PC-3 (cell line): ENCODE measurements at regions not wholly inside any gene's neighbourhood (a gene's known extent, or its start where the extent isn't known, plus 50 kb on each side); places are given as distances from the start of the nearest gene placed in this dataset.

Experiments
- ATAC-seq: fragments of 200-7000 bp; cut with Tn5 transposase; 2 replicates; pipeline ENCODE4 v1.9.1; 2020; ENCODE audit warnings: mild to moderate bottlenecking, moderate library complexity
- BruUV-seq: library from RNA; stranded (reverse); fragments of 400-500 nt; replicated peaks from 2 replicates; lab custom pipeline; 2021; lab: Mats Ljungman, UMichigan
- CTCF ChIA-PET: fragments of 300-600 bp; sonication (Branson Sonifier 250); formaldehyde crosslinking; loops from one replicate; lab custom pipeline; 2022; ENCODE audit warnings: antibody characterized with exemption; lab: Charles Lee
- POLR2A ChIA-PET: fragments of 300-600 bp; sonication (Branson Sonifier 250); formaldehyde crosslinking; loops from one replicate; lab custom pipeline; 2022; ENCODE audit warnings: antibody characterized with exemption; ENCODE audit not compliant: unreplicated experiment; lab: Charles Lee
- DNase-seq: peaks from one replicate; pipeline ENCODE4 v3.0.0-alpha.2; 2015
- H2AFZ ChIP-seq: fragments of 300-600 bp; sonication (generic); 2 replicates; pipeline ENCODE4 v1.6.0; 2016; ENCODE audit warnings: antibody characterized with exemption, low read length
- H3F3A ChIP-seq: fragments of 300-600 bp; sonication (generic); one replicate; pipeline ENCODE4 v1.6.0; 2017; ENCODE audit warnings: antibody characterized with exemption, low read length, control low read depth, mild to moderate bottlenecking; ENCODE audit not compliant: unreplicated experiment
- H3K27ac ChIP-seq: fragments of 300-600 bp; sonication (generic); 2 replicates; pipeline ENCODE4 v1.5.1; 2016; ENCODE audit warnings: mild to moderate bottlenecking, low read length
- H3K27me3 ChIP-seq: fragments of 300-600 bp; sonication (generic); 2 replicates; pipeline ENCODE4 v1.6.1; 2016; ENCODE audit warnings: low read length, mixed read lengths
- H3K36me3 ChIP-seq: fragments of 300-600 bp; sonication (generic); 2 replicates; pipeline ENCODE4 v1.6.1; 2016; ENCODE audit warnings: low read depth, mixed run types, low read length, mixed read lengths
- H3K4me1 ChIP-seq: fragments of 300-600 bp; sonication (generic); 2 replicates; pipeline ENCODE4 v1.5.1; 2016; ENCODE audit warnings: low read length; ENCODE audit not compliant: insufficient read depth
- H3K4me2 ChIP-seq: fragments of 300-600 bp; sonication (generic); 2 replicates; pipeline ENCODE4 v1.6.0; 2016; ENCODE audit warnings: low read length
- H3K4me3 ChIP-seq: fragments of 300-600 bp; sonication (generic); 2 replicates; pipeline ENCODE4 v1.5.1; 2016; ENCODE audit warnings: mild to moderate bottlenecking, low read length, mixed read lengths
- H3K79me2 ChIP-seq: fragments of 300-600 bp; sonication (generic); 2 replicates; pipeline ENCODE4 v1.6.1; 2017; ENCODE audit warnings: low read length, mixed read lengths
- H3K9ac ChIP-seq: fragments of 300-600 bp; sonication (generic); 2 replicates; pipeline ENCODE4 v1.6.0; 2016; ENCODE audit warnings: mild to moderate bottlenecking, low read length
- H3K9me2 ChIP-seq: fragments of 300-600 bp; sonication (generic); replicated peaks from 2 replicates; pipeline ENCODE4 v1.6.1; 2016; ENCODE audit warnings: mixed run types, low read length, mixed read lengths
- H3K9me3 ChIP-seq: fragments of 300-600 bp; sonication (generic); 2 replicates; pipeline ENCODE4 v1.6.1; 2016; ENCODE audit warnings: low read length, mixed read lengths
- H4K20me1 ChIP-seq: fragments of 300-600 bp; sonication (generic); 2 replicates; pipeline ENCODE4 v1.6.1; 2016; ENCODE audit warnings: low read length, mixed read lengths
- EZH2 ChIP-seq: fragments of 300-600 bp; sonication (generic); IDR thresholded peaks from one replicate; pipeline ENCODE4 v1.6.1; 2017; ENCODE audit warnings: antibody characterized with exemption, mild to moderate bottlenecking, low read length; ENCODE audit not compliant: unreplicated experiment
- EZH2phosphoT487 ChIP-seq: fragments of 300-600 bp; sonication (generic); IDR thresholded peaks from 2 replicates; pipeline ENCODE4 v1.6.1; 2018; ENCODE audit warnings: mild to moderate bottlenecking, antibody characterized with exemption, low read length, borderline replicate concordance
- intact Hi-C: fragments of 100-400 bp; cut with micrococcal nuclease; formaldehyde crosslinking; loops from 2 replicates; pipeline ENCODE4 v1.9.0; 2023
- TF ChIP-seq, protein P1 (sequence below): fragments of 300-600 bp; sonication (generic); conservative IDR thresholded peaks from 2 replicates; pipeline ENCODE4 v1.5.1; 2017; ENCODE audit warnings: antibody characterized with exemption, low read depth, mild to moderate bottlenecking, low read length

DNA sequence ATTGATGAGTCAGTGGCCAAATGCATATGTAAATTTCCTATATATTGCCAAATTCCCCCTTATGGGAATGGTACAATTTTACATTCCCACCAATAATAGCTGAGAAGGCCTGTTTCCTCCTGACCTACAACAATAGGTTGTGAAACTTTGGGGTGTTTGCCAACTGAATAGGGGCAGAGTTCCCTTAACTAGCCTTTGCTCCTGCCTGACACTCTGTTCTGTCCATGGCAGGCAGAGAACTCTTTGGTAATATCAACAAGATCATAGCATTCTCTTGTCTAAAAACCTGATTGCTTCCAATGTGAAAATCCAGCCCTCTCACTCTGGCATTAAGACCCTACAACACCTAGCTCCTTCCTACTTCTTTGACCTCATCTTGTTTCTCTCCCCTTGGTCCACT, 149.7 kb downstream of the HAPSTR1 start:
- peaks cover 10% of the 10 kb centered on the region; the same call in 1 of the 2 replicates for H3K27me3 ChIP-seq
- CTCF ChIA-PET: no interaction called here
- TF ChIP-seq, protein P1, sequence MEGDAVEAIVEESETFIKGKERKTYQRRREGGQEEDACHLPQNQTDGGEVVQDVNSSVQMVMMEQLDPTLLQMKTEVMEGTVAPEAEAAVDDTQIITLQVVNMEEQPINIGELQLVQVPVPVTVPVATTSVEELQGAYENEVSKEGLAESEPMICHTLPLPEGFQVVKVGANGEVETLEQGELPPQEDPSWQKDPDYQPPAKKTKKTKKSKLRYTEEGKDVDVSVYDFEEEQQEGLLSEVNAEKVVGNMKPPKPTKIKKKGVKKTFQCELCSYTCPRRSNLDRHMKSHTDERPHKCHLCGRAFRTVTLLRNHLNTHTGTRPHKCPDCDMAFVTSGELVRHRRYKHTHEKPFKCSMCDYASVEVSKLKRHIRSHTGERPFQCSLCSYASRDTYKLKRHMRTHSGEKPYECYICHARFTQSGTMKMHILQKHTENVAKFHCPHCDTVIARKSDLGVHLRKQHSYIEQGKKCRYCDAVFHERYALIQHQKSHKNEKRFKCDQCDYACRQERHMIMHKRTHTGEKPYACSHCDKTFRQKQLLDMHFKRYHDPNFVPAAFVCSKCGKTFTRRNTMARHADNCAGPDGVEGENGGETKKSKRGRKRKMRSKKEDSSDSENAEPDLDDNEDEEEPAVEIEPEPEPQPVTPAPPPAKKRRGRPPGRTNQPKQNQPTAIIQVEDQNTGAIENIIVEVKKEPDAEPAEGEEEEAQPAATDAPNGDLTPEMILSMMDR: no peak
- no peak for TF ChIP-seq EZH2phosphoT487
- no peak for TF ChIP-seq EZH2
- no peak for DNase-seq
- H3K9me3 ChIP-seq: no peaks in the 10 kb centered on the region
- intact Hi-C loops: no loop called here
- POLR2A ChIA-PET: no interaction called here
- H3K9ac ChIP-seq: no peak overlapping the region
- no peak overlapping the region for H3K4me2 ChIP-seq
- H3K36me3 ChIP-seq: no peaks in the 10 kb centered on the region
- no peaks in the 10 kb centered on the region for H3F3A ChIP-seq
- no peaks in the 10 kb centered on the region for H3K9me2 ChIP-seq
- no TSS peak for BruUV-seq
- H3K4me3 ChIP-seq: no peak overlapping the region
- H3K79me2 ChIP-seq: no peaks in the 10 kb centered on the region
- no peak for ATAC-seq
- no peaks in the 10 kb centered on the region for H3K4me1 ChIP-seq
- no peaks in the 10 kb centered on the region for H4K20me1 ChIP-seq
- no peak overlapping the region for H2AFZ ChIP-seq
- no peak overlapping the region for H3K27ac ChIP-seq

- no peaks in the 10 kb centered on the region for H3K9me2 ChIP-seq
- H3K27me3 ChIP-seq: no peaks in the 10 kb centered on the region
- TF ChIP-seq EZH2phosphoT487 (no peak), EZH2 (no peak)
- TF ChIP-seq, protein P1: no peak
- no peak for DNase-seq
- no peaks in the 10 kb centered on the region for H4K20me1 ChIP-seq
- H3K36me3 ChIP-seq: no peaks in the 10 kb centered on the region
- ChIA-PET POLR2A (no interaction called here), CTCF (interaction anchor here (0.6 kb wide), 1 partner anchor 96 kb away, joined by 5 read pairs; no protein-coding TSS in a partner anchor)
- ATAC-seq: no peak
- H3K9ac ChIP-seq: no peak overlapping the region
- no peak overlapping the region for H3K4me3 ChIP-seq
- no peak overlapping the region for H2AFZ ChIP-seq
- no TSS peak for BruUV-seq
- no peak overlapping the region for H3K4me2 ChIP-seq
- no peak overlapping the region for H3K27ac ChIP-seq
- no peaks in the 10 kb centered on the region for H3K9me3 ChIP-seq
- H3F3A ChIP-seq: no peaks in the 10 kb centered on the region
- no peaks in the 10 kb centered on the region for H3K4me1 ChIP-seq
- H3K79me2 ChIP-seq: no peaks in the 10 kb centered on the region
- intact Hi-C loops: no loop called here
These were observed 156.7 kb downstream of the HAPSTR1 start for GRCh38 chr16:9248162-9248561.

GRCh38 chr16:9249534-9249933, 158.1 kb downstream of the HAPSTR1 start:
- no TSS peak for BruUV-seq
- Histone ChIP-seq H3K4me3 (no peak overlapping the region), H4K20me1 (no peaks in the 10 kb centered on the region), H3K79me2 (no peaks in the 10 kb centered on the region), H3K9me3 (no peaks in the 10 kb centered on the region), H3K9ac (no peak overlapping the region), H3K36me3 (no peaks in the 10 kb centered on the region), H3F3A (no peaks in the 10 kb centered on the region), H3K9me2 (no peaks in the 10 kb centered on the region), H3K4me2 (no peak overlapping the region), H3K4me1 (no peaks in the 10 kb centered on the region), H2AFZ (no peak overlapping the region), H3K27me3 (no peaks in the 10 kb centered on the region), H3K27ac (no peak overlapping the region)
- no peak for ATAC-seq
- TF ChIP-seq, protein P1: no peak
- TF ChIP-seq EZH2phosphoT487 (no peak), EZH2 (no peak)
- CTCF ChIA-PET: no interaction called here
- no peak for DNase-seq
- POLR2A ChIA-PET: no interaction called here
- intact Hi-C loops: no loop called here
